CD14-positive monocyte (primary cell): ENCODE measurements at regions not wholly inside any gene's neighbourhood (a gene's known extent, or its start where the extent isn't known, plus 50 kb on each side); places are given as distances from the start of the nearest gene placed in this dataset.

ENCODE experiments used
- DNase-seq, 3 donors: peaks; one replicate each; pipeline ENCODE4 v3.0.0-alpha.2; 2011 to 2022
- H2AFZ ChIP-seq: 2 replicates; pipeline ENCODE4 v1.6.0; 2012; ENCODE audit warnings: mild to moderate bottlenecking, low read depth, low read length, inconsistent platforms; ENCODE audit not compliant: insufficient read depth, poor library complexity, severe bottlenecking
- H3K27ac ChIP-seq, 2 donors: 1 replicate in 1 of 2; 2 replicates in 1 of 2; pipeline ENCODE4 v1.5.1; 2012 to 2013; ENCODE audit warnings: low read length in 2 of 2, control low read depth in 1 of 2, inconsistent platforms in 1 of 2, low read depth in 1 of 2, mild to moderate bottlenecking in 1 of 2
- H3K27me3 ChIP-seq, 2 donors: one replicate each; pipeline versions ENCODE4 v1.6.0 to v1.6.1; 2011 to 2013; ENCODE audit warnings: low read length in 2 of 2; ENCODE audit not compliant: control insufficient read depth in 2 of 2, insufficient read depth in 2 of 2
- H3K36me3 ChIP-seq, 2 donors: replicated peaks in 1 of 2; 1 replicate in 1 of 2; 2 replicates in 1 of 2; pipeline versions ENCODE4 v1.5.1 to v1.6.1; 2012 to 2013; ENCODE audit warnings: low read length in 2 of 2, control low read depth in 1 of 2, inconsistent platforms in 1 of 2, mild to moderate bottlenecking in 1 of 2; ENCODE audit not compliant: insufficient read depth in 2 of 2, control insufficient read depth in 1 of 2
- H3K4me1 ChIP-seq, 2 donors: 1 replicate in 1 of 2; 2 replicates in 1 of 2; pipeline versions ENCODE4 v1.5.1 to v1.6.1; 2012 to 2013; ENCODE audit warnings: low read length in 2 of 2, control low read depth in 1 of 2, inconsistent platforms in 1 of 2, mild to moderate bottlenecking in 1 of 2, moderate library complexity in 1 of 2; ENCODE audit not compliant: insufficient read depth in 2 of 2, control insufficient read depth in 1 of 2
- H3K4me2 ChIP-seq: replicated peaks from 2 replicates; pipeline ENCODE3; 2012; ENCODE audit warnings: low read length, moderate library complexity, mild to moderate bottlenecking; ENCODE audit not compliant: poor library complexity, severe bottlenecking; ENCODE audit errors: extremely low read depth
- H3K4me3 ChIP-seq, 3 experiments: fragments of 200-600 bp in 1 of 3; sonication (generic) in 1 of 3; replicated peaks in 1 of 3; 1 replicate in 2 of 3; 2 replicates in 1 of 3; pipeline ENCODE4 v1.5.1; 2011 to 2013; ENCODE audit warnings: low read length in 3 of 3, mild to moderate bottlenecking in 3 of 3, control low read depth in 2 of 3, low read depth in 2 of 3, inconsistent platforms in 1 of 3, moderate library complexity in 1 of 3
- H3K79me2 ChIP-seq: 2 replicates; pipeline ENCODE4 v1.6.0; 2012; ENCODE audit warnings: mild to moderate bottlenecking, control low read depth, inconsistent platforms, low read length, moderate library complexity; ENCODE audit not compliant: insufficient read depth
- H3K9ac ChIP-seq: 2 replicates; pipeline ENCODE4 v1.6.0; 2017; ENCODE audit warnings: low read length, mild to moderate bottlenecking; ENCODE audit not compliant: insufficient read depth, poor library complexity, severe bottlenecking
- H3K9me3 ChIP-seq, 2 donors: replicated peaks in 1 of 2; 1 replicate in 1 of 2; 2 replicates in 1 of 2; pipeline versions ENCODE4 v1.5.1 to v1.6.1; 2012 to 2013; ENCODE audit warnings: low read length in 2 of 2, control low read depth in 1 of 2; ENCODE audit not compliant: control insufficient read depth in 1 of 2, insufficient read depth in 1 of 2
- H4K20me1 ChIP-seq: 2 replicates; pipeline ENCODE4 v1.6.0; 2012; ENCODE audit warnings: mild to moderate bottlenecking, low read length, control low read depth, moderate library complexity; ENCODE audit not compliant: insufficient read depth
- H3K27ac Mint-ChIP-seq, 7 donors: one replicate each; pipeline ENCODE4 v1.8.0; 2020; ENCODE audit warnings: mild to moderate bottlenecking in 7 of 7, mixed read lengths in 7 of 7, moderate library complexity in 6 of 7, inconsistent platforms in 2 of 7
- H3K27me3 Mint-ChIP-seq, 3 donors: one replicate each; pipeline ENCODE4 v1.8.0; 2021 to 2022; ENCODE audit warnings: low read depth in 3 of 3, mild to moderate bottlenecking in 3 of 3, mixed read lengths in 3 of 3, moderate library complexity in 3 of 3, inconsistent platforms in 1 of 3
- H3K36me3 Mint-ChIP-seq, 2 donors: one replicate each; pipeline ENCODE4 v1.8.0; 2020; ENCODE audit warnings: mixed read lengths in 2 of 2, inconsistent platforms in 1 of 2, mild to moderate bottlenecking in 1 of 2
- H3K4me1 Mint-ChIP-seq: one replicate; pipeline ENCODE4 v1.8.0; 2020; ENCODE audit warnings: mild to moderate bottlenecking, mixed read lengths
- H3K4me3 Mint-ChIP-seq, 2 donors: one replicate each; pipeline ENCODE4 v1.8.0; 2020; ENCODE audit warnings: mild to moderate bottlenecking in 2 of 2, mixed read lengths in 2 of 2, moderate library complexity in 1 of 2
- H3K9me3 Mint-ChIP-seq, 7 donors: one replicate each; pipeline ENCODE4 v1.8.0; 2020 to 2022; ENCODE audit warnings: mixed read lengths in 7 of 7, mild to moderate bottlenecking in 6 of 7, moderate library complexity in 6 of 7, inconsistent platforms in 2 of 7
- WGBS: methylation state at CpG from one replicate; pipeline ENCODE4 v1.1.5; 2013; ENCODE audit warnings: missing lambda C conversion rate; ENCODE audit not compliant: insufficient coverage; 5-methylcytosine and 5-hydroxymethylcytosine counted together
- intact Hi-C, 2 donors: fragments of 100-400 bp; cut with micrococcal nuclease; formaldehyde crosslinking; loops; one replicate each; pipeline versions ENCODE4 v1.15.0 to v1.15.1; 2023
- TF ChIP-seq, protein P1 (sequence below): fragments of 200-600 bp; IDR thresholded peaks from one replicate; pipeline ENCODE4 v1.8.0; 2022; ENCODE audit warnings: antibody characterized with exemption, mild to moderate bottlenecking

DNA sequence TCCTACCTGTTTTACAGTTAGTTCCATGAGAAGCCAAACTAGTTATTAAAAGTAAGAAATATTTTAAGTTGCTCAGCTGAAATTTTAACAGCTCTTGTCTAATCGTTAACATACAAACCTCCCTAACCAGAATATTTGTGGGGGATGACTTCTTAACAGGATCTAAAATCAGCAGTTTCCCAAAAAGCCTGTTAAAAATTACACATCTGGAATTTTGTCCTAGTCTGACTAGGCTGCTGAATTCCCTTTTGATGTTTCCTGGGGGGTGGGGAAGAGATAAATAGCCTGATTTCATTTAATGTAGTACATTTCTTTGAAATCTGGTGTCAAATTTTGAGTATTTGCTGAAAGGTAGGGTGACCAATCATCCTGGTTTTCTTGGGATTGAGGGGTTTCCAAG lies 78.8 kb upstream of the ARHGAP29 start:
- Histone ChIP-seq H3K4me3 (no peak overlapping the region), H3K27ac (no peak overlapping the region), H2AFZ (no peak overlapping the region), H3K36me3 (no peaks in the 10 kb centered on the region), H3K79me2 (no peaks in the 10 kb centered on the region), H3K9me3 (no peaks in the 10 kb centered on the region), H3K4me2 (no peak overlapping the region), H4K20me1 (no peaks in the 10 kb centered on the region), H3K4me1 (no peaks in the 10 kb centered on the region), H3K9ac (no peak overlapping the region), H3K27me3 (no peaks in the 10 kb centered on the region)
- intact Hi-C loops = no loop called here
- H3K4me1 Mint-ChIP-seq = no peaks in the 10 kb centered on the region
- no CpG with 5 or more reads among the region's 1 CpG for WGBS
- no peaks in the 10 kb centered on the region for H3K9me3 Mint-ChIP-seq
- no peaks in the 10 kb centered on the region for H3K36me3 Mint-ChIP-seq
- H3K27me3 Mint-ChIP-seq = peaks cover 2 to 11% (median 6%) of the 10 kb centered on the region in 3 donors
- H3K27ac Mint-ChIP-seq = no peak overlapping the region
- no peak for DNase-seq
- TF ChIP-seq, protein P1, sequence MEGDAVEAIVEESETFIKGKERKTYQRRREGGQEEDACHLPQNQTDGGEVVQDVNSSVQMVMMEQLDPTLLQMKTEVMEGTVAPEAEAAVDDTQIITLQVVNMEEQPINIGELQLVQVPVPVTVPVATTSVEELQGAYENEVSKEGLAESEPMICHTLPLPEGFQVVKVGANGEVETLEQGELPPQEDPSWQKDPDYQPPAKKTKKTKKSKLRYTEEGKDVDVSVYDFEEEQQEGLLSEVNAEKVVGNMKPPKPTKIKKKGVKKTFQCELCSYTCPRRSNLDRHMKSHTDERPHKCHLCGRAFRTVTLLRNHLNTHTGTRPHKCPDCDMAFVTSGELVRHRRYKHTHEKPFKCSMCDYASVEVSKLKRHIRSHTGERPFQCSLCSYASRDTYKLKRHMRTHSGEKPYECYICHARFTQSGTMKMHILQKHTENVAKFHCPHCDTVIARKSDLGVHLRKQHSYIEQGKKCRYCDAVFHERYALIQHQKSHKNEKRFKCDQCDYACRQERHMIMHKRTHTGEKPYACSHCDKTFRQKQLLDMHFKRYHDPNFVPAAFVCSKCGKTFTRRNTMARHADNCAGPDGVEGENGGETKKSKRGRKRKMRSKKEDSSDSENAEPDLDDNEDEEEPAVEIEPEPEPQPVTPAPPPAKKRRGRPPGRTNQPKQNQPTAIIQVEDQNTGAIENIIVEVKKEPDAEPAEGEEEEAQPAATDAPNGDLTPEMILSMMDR = no peak
- H3K4me3 Mint-ChIP-seq = no peak overlapping the region

DNA sequence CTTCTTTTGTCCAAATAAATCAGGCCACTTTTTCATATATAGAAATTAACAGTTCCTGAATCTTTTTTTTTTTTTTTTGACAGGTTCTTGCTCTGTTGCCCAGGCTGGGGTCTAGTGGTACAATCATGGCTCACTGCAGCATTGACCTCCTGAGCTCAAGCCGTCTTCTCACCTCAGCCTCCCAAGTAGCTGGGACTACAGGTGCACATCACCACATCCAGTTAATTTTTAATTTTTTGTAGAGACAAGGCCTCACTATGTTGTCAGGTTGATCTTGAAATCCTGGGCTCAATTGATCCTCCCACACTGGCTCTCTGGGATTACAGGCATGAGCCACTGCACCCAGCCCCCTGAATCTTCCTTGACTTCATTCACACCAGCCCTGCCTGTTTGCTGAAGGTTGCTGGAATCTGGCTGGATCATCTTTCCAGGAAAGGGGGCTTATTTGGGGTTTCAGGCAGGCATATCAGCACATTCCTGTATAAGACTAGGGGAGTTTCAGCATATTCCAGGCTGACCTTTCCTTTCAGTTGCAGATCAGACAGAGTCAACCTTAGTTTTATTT lies 78.2 kb upstream of the ARHGAP29 start:
- no peak overlapping the region for H3K27ac ChIP-seq
- no peaks in the 10 kb centered on the region for H3K4me1 Mint-ChIP-seq
- H3K4me2 ChIP-seq = no peak overlapping the region
- H4K20me1 ChIP-seq = no peaks in the 10 kb centered on the region
- no peak overlapping the region for H3K4me3 Mint-ChIP-seq
- peaks cover 0 to 7% (median 6%) of the 10 kb centered on the region in 3 donors for H3K27me3 Mint-ChIP-seq
- no peaks in the 10 kb centered on the region for H3K27me3 ChIP-seq
- intact Hi-C loops = no loop called here
- no peak overlapping the region for H3K4me3 ChIP-seq
- H3K36me3 Mint-ChIP-seq = no peaks in the 10 kb centered on the region
- no peaks in the 10 kb centered on the region for H3K9me3 ChIP-seq
- no peak overlapping the region for H2AFZ ChIP-seq
- 100% methylated on average over 1 of the region's 1 CpG for WGBS
- no peak overlapping the region for H3K9ac ChIP-seq
- no peaks in the 10 kb centered on the region for H3K36me3 ChIP-seq
- peaks cover 0 to 1% of the 10 kb centered on the region in 2 donors for H3K4me1 ChIP-seq
- no peak for DNase-seq
- H3K27ac Mint-ChIP-seq = no peak overlapping the region
- TF ChIP-seq, protein P1 = no peak
- no peaks in the 10 kb centered on the region for H3K79me2 ChIP-seq
- no peaks in the 10 kb centered on the region for H3K9me3 Mint-ChIP-seq
